Lower leg skin (tissue), 4 donors: ENCODE measurements at regions not wholly inside any gene's neighbourhood (a gene's known extent, or its start where the extent isn't known, plus 50 kb on each side); places are given as distances from the start of the nearest gene placed in this dataset.

ENCODE experiments used
- DNase-seq, 2 donors: peaks; one replicate each; pipeline ENCODE4 v3.0.0-alpha.2; 2019; ENCODE audit warnings: low spot score in 2 of 2
- H3K4me3 ChIP-seq: fragments of 200-600 bp; sonication (generic); 2 replicates; pipeline ENCODE4 v1.5.1; 2017; ENCODE audit warnings: mild to moderate bottlenecking, low read depth; ENCODE audit not compliant: poor library complexity, severe bottlenecking
- POLR2A ChIP-seq, 2 donors: fragments of 450-650 bp; IDR thresholded peaks; one replicate each; pipeline ENCODE4 v1.6.1; 2016 to 2017; ENCODE audit warnings: antibody characterized with exemption in 2 of 2, mild to moderate bottlenecking in 1 of 2, moderate library complexity in 1 of 2
- WGBS, 2 donors: methylation state at CpG; one replicate each; pipeline ENCODE4 v1.1.5; 2018; 5-methylcytosine and 5-hydroxymethylcytosine counted together
- intact Hi-C: fragments of 100-400 bp; cut with DNase I; formaldehyde crosslinking; loops from one replicate; pipeline ENCODE4 v1.15.0; 2023; ENCODE audit warnings: low total_unique reads
- TF ChIP-seq, protein P1 (sequence below), 3 donors: fragments of 450-650 bp; IDR thresholded peaks; one replicate each; pipeline ENCODE4 v1.5.1; 2016; ENCODE audit warnings: antibody characterized with exemption in 3 of 3, mild to moderate bottlenecking in 3 of 3, moderate library complexity in 2 of 3

- no peak overlapping the region for H3K4me3 ChIP-seq
- 77 to 82% methylated on average over 1 of the region's 1 CpG for WGBS, 2 donors
- intact Hi-C loops: no loop called here
- no peak for DNase-seq
- TF ChIP-seq, protein P1, sequence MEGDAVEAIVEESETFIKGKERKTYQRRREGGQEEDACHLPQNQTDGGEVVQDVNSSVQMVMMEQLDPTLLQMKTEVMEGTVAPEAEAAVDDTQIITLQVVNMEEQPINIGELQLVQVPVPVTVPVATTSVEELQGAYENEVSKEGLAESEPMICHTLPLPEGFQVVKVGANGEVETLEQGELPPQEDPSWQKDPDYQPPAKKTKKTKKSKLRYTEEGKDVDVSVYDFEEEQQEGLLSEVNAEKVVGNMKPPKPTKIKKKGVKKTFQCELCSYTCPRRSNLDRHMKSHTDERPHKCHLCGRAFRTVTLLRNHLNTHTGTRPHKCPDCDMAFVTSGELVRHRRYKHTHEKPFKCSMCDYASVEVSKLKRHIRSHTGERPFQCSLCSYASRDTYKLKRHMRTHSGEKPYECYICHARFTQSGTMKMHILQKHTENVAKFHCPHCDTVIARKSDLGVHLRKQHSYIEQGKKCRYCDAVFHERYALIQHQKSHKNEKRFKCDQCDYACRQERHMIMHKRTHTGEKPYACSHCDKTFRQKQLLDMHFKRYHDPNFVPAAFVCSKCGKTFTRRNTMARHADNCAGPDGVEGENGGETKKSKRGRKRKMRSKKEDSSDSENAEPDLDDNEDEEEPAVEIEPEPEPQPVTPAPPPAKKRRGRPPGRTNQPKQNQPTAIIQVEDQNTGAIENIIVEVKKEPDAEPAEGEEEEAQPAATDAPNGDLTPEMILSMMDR (IDR thresholded peaks at IDR 0.05): no peak
- TF ChIP-seq POLR2A (IDR thresholded peaks at IDR 0.05): no peak
These were observed 283.3 kb upstream of the CDH5 start for GRCh38 chr16:66083171-66083570.

GRCh38 chr16:66082424-66082823 lies 284.1 kb upstream of the CDH5 start:
- no peak for DNase-seq

DNA sequence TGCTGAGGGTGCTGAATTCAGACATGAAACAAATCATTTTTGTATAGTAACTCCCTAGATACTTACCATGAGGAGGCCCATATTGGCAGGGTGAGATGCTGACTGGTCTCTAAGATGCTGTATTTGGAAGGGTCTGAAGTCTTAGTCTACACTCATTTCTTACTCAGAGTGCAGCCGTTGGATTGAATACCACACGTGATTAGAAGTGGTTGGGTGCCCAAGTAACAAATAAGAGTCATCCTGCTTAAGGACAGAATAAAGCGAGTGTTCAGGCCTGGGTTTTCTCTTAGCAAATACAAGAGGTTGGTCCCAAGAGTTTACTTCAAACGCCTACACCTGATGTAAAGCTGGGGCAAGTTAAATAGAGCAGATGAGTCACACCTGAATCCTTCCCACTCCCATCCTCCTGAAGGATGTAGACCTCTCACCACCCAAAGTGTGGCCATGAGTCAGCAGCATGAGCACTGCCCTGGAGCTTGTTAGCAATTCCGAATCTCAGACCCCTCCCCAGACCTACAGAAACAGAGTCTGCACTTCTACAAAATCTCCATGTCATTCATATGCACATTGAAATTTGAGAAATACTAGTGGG lies 284.6 kb upstream of the CDH5 start:
- 45 to 79% methylated on average over 5 of the region's 5 CpGs for WGBS, 2 donors
- H3K4me3 ChIP-seq: no peak overlapping the region
- intact Hi-C loops: no loop called here
- no peak for TF ChIP-seq POLR2A (IDR thresholded peaks at IDR 0.05)
- no peak for DNase-seq

More at GRCh38 chr16:66082424-66082823, 284.1 kb upstream of the CDH5 start:
- 69 to 73% methylated on average over 2 of the region's 2 CpGs for WGBS, 2 donors
- TF ChIP-seq, protein P1 (IDR thresholded peaks at IDR 0.05): no peak
- TF ChIP-seq POLR2A (IDR thresholded peaks at IDR 0.05): no peak
- intact Hi-C loops: no loop called here
- no peak overlapping the region for H3K4me3 ChIP-seq

DNA sequence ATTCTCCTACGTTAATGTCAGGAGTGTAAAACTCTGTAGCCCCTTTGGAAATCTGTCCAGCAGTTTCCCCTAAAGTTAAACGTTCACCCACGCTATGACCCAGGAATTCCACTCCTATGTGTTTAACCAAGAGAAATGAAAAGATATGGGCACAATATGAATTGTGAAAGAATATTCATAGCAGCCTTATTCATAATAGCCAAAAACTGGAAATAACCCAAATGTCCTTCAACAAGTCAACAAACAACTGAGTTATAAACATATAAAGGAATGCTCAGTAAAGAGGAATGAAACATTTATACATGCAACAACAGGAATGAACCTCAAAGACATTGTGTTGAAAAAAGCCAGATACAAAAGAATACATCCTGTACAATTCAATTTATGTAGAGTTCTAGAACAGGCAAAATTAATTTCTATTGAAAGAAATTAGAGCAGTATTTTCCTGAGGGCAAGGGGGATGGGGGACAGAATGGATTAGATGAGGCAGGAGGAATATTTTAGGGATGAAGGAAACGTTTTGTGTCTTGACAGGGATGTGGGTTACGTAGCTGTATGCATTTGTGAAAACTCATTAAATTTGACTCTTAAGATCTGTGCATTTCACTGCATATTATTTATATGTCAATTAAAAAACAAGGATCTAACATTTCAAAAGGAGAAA lies 286.7 kb upstream of the CDH5 start:
- no peak overlapping the region for H3K4me3 ChIP-seq
- DNase-seq: no peak
- 78 to 80% methylated on average over 5 of the region's 5 CpGs for WGBS, 2 donors
- no peak for TF ChIP-seq POLR2A (IDR thresholded peaks at IDR 0.05)
- TF ChIP-seq, protein P1 (IDR thresholded peaks at IDR 0.05): no peak
- intact Hi-C loops: no loop called here

DNA sequence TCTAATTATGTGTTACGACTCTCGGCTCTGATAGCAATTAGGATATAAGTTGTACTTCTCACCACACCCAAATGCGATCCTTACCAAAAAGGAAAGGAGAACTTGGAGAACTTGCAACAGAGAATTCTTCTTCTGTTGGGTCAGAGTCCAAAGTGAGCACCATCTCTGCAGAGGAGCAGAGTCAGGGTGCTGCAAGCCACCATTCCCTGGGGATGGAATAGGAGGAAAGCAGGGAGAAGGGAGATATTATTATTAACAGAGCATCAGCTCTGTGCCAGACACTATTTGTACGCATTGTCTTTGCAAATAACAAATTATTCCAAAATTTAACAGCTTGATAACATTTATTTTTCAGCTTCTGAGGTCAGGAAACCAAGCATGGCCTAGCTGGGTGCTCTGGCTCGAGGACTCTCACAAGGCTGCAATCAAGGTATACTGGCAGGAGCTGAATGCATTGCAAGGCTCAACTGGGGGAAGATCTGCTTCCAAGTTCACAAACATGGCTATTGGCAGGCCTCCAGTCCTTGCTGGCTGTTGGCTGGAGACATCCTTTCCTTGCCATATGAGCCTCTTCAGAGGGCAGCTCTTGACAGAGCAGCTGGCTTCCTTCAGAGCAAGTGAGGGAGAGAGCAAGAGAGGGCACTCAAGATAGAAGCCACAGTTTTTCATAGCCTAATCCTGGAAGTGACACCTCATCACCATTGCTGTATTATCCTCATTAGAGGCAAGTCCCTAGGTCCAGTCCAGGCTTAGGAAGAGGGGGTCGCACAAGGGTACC lies 296.2 kb upstream of the CDH5 start:
- DNase-seq: no peak
- TF ChIP-seq POLR2A (IDR thresholded peaks at IDR 0.05): no peak
- TF ChIP-seq, protein P1 (IDR thresholded peaks at IDR 0.05): no peak
- no peak overlapping the region for H3K4me3 ChIP-seq
- WGBS, 2 donors: 76 to 78% methylated on average over 6 of the region's 6 CpGs
- intact Hi-C loops: no loop called here

DNA sequence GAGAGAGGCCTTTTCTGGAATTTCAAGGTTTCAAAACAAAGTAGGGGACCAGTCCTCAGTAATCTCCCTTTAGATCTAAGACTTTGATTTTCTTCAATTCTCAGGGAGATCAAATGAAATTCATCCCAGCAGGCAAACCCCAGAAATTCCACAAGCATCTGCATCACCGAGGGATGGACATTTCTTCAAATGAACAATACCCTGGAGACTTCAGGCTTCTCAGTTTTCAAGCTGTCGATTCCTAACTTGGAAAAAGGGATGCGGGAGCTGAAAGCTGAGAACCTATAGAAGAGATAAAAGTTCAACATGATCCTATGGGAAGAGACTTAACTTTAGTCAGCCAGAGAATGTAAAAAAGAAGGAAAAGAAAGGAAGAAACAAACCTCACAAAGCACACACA lies 296.9 kb upstream of the CDH5 start:
- WGBS, 2 donors: 70 to 80% methylated on average over 3 of the region's 3 CpGs
- intact Hi-C loops: no loop called here
- no peak overlapping the region for H3K4me3 ChIP-seq
- DNase-seq: no peak
- no peak for TF ChIP-seq POLR2A (IDR thresholded peaks at IDR 0.05)
- TF ChIP-seq, protein P1 (IDR thresholded peaks at IDR 0.05): no peak
